ENCODE measurements at regions not wholly inside any gene's neighbourhood (a gene's known extent, or its start where the extent isn't known, plus 50 kb on each side); places are given as distances from the start of the nearest gene placed in this dataset.

DNA sequence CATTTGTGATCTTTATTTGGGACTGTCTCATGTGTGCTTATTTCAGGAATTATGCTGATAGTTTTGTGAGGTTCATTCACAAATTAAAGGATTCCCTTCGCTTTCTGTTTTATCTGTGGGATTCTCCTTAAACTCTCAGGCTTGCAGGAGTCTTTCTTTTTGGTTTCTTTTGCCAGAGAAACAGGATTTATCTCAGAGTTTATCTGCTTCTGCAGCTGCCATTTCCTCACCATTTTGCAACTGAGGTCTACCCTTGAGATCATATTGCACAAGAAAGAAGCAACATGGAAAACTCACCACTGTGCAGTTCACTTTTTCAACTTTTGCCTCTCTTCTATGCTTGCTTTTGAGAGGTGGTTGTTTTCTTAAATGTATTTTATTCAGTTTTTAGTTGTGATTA, 201.0 kb downstream of the PRL start:
- H3K27ac Mint-ChIP-seq = no peak overlapping the region
- H3K9me3 Mint-ChIP-seq = peaks cover 0 to 3% (median 0%) of the 10 kb centered on the region in 8 donors
- CTCF ChIA-PET (ENCODE audit: partially characterized antibody) = interaction anchor here (0.9 kb wide), 1 partner anchor 9 kb away, joined by 3 read pairs; no protein-coding TSS in a partner anchor
- Histone ChIP-seq H3K27ac (ENCODE audit: low read depth, low read length) (no peak overlapping the region), H3K9me3 (ENCODE audit: control insufficient read depth in 1 of 2, low read length in 2 of 2) (no peaks in the 10 kb centered on the region), H3K4me1 (ENCODE audit: insufficient read depth, low read length) (no peaks in the 10 kb centered on the region), H3K36me3 (ENCODE audit: insufficient read depth, low read length) (no peaks in the 10 kb centered on the region), H3K27me3 (ENCODE audit: insufficient read depth, low read length) (no peaks in the 10 kb centered on the region), H3K4me3 (ENCODE audit: low read length in 2 of 2) (no peak overlapping the region)
- POLR2A ChIA-PET (ENCODE audit: partially characterized antibody) = no interaction called here
- intact Hi-C loops (cut with micrococcal nuclease) = no loop called here
- H3K4me1 Mint-ChIP-seq = no peaks in the 10 kb centered on the region
- no peak for DNase-seq
- no peaks in the 10 kb centered on the region for H3K27me3 Mint-ChIP-seq
- no peaks in the 10 kb centered on the region for H3K36me3 Mint-ChIP-seq
- H3K4me3 Mint-ChIP-seq = no peak overlapping the region

DNA sequence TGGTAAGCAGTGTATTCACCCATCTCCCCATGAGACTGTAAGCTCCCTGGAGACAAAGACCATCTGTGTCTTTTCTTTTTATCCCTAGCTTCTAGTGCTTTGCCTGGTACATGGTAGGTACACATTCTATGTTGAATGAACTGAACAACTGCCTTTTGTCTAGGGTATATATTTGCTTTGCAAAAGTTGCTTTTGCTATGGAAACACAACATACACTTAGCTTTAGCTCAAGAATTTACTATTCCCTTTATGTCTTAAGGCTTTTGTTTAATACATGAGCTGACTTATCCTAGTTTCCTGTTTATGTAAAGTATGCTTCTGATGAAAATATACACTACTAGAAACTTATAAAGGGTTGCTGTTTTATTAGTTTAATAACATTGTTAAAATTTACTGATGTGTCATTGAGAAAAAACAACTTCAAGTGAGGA, 198.2 kb downstream of the PRL start:
- Mint-ChIP-seq H3K4me3 (no peak overlapping the region), H3K27ac (no peak overlapping the region), H3K4me1 (no peaks in the 10 kb centered on the region), H3K27me3 (no peaks in the 10 kb centered on the region), H3K36me3 (no peaks in the 10 kb centered on the region), H3K9me3 (peaks cover 0 to 3% (median 0%) of the 10 kb centered on the region in 8 donors)
- Histone ChIP-seq H3K4me1 (ENCODE audit: insufficient read depth, low read length) (no peaks in the 10 kb centered on the region), H3K9me3 (ENCODE audit: control insufficient read depth in 1 of 2, low read length in 2 of 2) (no peaks in the 10 kb centered on the region), H3K27ac (ENCODE audit: low read depth, low read length) (no peak overlapping the region), H3K4me3 (ENCODE audit: low read length in 2 of 2) (no peak overlapping the region), H3K36me3 (ENCODE audit: insufficient read depth, low read length) (no peaks in the 10 kb centered on the region), H3K27me3 (ENCODE audit: insufficient read depth, low read length) (no peaks in the 10 kb centered on the region)
- intact Hi-C loops (cut with micrococcal nuclease) = no loop called here
- ChIA-PET POLR2A (ENCODE audit: partially characterized antibody) (no interaction called here), CTCF (ENCODE audit: partially characterized antibody) (no interaction called here)
- DNase-seq = no peak

DNA sequence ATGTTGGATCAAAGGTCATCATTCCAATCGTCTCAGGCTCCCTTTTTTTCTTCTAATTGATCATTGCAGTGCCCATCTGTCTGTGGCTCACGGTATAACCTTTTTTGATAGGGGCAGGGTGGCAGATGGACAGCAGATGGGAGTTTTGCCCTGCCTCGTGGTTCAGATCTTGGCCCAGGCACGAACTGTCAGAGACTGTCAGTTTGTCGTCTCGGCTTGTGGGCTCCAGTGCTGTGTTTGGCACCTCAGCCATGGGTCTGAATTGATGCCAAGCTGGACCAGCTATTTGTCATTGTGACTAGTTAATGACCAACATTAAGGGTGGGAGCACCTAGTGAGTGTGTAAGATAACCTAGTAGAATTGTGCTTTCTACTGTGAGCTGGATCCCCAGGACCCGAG, 197.6 kb downstream of the PRL start:
- Histone ChIP-seq H3K27ac (ENCODE audit: low read depth, low read length) (no peak overlapping the region), H3K4me3 (ENCODE audit: low read length in 2 of 2) (no peak overlapping the region), H3K4me1 (ENCODE audit: insufficient read depth, low read length) (no peaks in the 10 kb centered on the region), H3K9me3 (ENCODE audit: control insufficient read depth in 1 of 2, low read length in 2 of 2) (no peaks in the 10 kb centered on the region), H3K27me3 (ENCODE audit: insufficient read depth, low read length) (no peaks in the 10 kb centered on the region), H3K36me3 (ENCODE audit: insufficient read depth, low read length) (no peaks in the 10 kb centered on the region)
- Mint-ChIP-seq H3K9me3 (peaks cover 0 to 3% (median 0%) of the 10 kb centered on the region in 8 donors), H3K4me1 (no peaks in the 10 kb centered on the region), H3K4me3 (no peak overlapping the region), H3K27me3 (no peaks in the 10 kb centered on the region), H3K27ac (no peak overlapping the region), H3K36me3 (no peaks in the 10 kb centered on the region)
- POLR2A ChIA-PET (ENCODE audit: partially characterized antibody) = no interaction called here
- intact Hi-C loops (cut with micrococcal nuclease) = no loop called here
- CTCF ChIA-PET (ENCODE audit: partially characterized antibody) = no interaction called here
- no peak for DNase-seq

DNA sequence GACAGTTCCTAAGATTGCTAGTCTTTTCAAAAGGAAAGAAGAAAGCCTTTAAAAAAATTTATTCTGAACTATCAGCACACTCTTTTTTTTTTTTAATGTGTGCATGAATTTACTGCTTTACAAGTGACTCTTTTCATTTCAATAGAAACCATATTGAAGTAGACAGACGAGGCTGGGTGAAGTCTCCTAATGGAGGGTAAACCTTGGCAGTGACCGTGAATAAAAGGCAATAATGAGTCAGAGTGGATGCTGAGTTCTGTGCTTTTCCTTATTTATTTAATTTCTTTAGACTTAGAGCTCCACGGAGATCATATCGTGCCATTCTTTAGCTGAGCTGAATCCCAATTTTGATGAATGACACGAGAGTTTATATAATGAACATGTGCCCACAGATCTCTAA, 196.9 kb downstream of the PRL start:
- no peak for DNase-seq
- Histone ChIP-seq H3K4me3 (ENCODE audit: low read length in 2 of 2) (no peak overlapping the region), H3K9me3 (ENCODE audit: control insufficient read depth in 1 of 2, low read length in 2 of 2) (no peaks in the 10 kb centered on the region), H3K4me1 (ENCODE audit: insufficient read depth, low read length) (no peaks in the 10 kb centered on the region), H3K27me3 (ENCODE audit: insufficient read depth, low read length) (no peaks in the 10 kb centered on the region), H3K27ac (ENCODE audit: low read depth, low read length) (no peak overlapping the region), H3K36me3 (ENCODE audit: insufficient read depth, low read length) (no peaks in the 10 kb centered on the region)
- Mint-ChIP-seq H3K36me3 (no peaks in the 10 kb centered on the region), H3K4me3 (no peak overlapping the region), H3K27me3 (no peaks in the 10 kb centered on the region), H3K4me1 (no peaks in the 10 kb centered on the region), H3K9me3 (peaks cover 0 to 3% (median 0%) of the 10 kb centered on the region in 8 donors), H3K27ac (no peak overlapping the region)
- POLR2A ChIA-PET (ENCODE audit: partially characterized antibody) = no interaction called here
- CTCF ChIA-PET (ENCODE audit: partially characterized antibody) = no interaction called here
- intact Hi-C loops (cut with micrococcal nuclease) = no loop called here

DNA sequence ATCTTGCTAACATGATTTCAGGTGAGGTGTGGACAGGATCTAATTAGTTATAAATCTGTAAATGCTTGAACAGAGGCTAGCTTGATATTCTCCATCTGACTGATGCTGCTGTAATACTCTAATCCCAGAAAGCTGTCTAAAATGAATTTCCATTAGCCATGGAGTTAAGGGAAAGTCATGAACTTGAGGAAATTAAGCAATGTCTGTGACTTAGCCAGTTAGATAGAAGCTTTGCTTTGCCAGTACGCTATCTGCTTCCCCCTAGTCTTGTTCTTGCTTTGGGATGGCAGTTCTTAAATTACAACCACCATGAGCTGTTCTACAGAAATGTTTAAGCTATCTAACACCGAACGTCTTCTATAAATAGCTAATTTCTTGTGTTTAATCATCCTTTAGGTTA, 195.7 kb downstream of the PRL start:
- H3K9me3 Mint-ChIP-seq = peaks cover 0 to 3% (median 0%) of the 10 kb centered on the region in 8 donors
- H3K4me3 Mint-ChIP-seq = no peak overlapping the region
- ChIA-PET CTCF (ENCODE audit: partially characterized antibody) (no interaction called here), POLR2A (ENCODE audit: partially characterized antibody) (no interaction called here)
- Histone ChIP-seq H3K36me3 (ENCODE audit: insufficient read depth, low read length) (no peaks in the 10 kb centered on the region), H3K4me3 (ENCODE audit: low read length in 2 of 2) (no peak overlapping the region), H3K27me3 (ENCODE audit: insufficient read depth, low read length) (no peaks in the 10 kb centered on the region), H3K9me3 (ENCODE audit: control insufficient read depth in 1 of 2, low read length in 2 of 2) (no peaks in the 10 kb centered on the region), H3K4me1 (ENCODE audit: insufficient read depth, low read length) (no peaks in the 10 kb centered on the region), H3K27ac (ENCODE audit: low read depth, low read length) (no peak overlapping the region)
- H3K36me3 Mint-ChIP-seq = no peaks in the 10 kb centered on the region
- no peak for DNase-seq
- H3K4me1 Mint-ChIP-seq = no peaks in the 10 kb centered on the region
- H3K27ac Mint-ChIP-seq = no peak overlapping the region
- intact Hi-C loops (cut with micrococcal nuclease) = no loop called here
- H3K27me3 Mint-ChIP-seq = no peaks in the 10 kb centered on the region

DNA sequence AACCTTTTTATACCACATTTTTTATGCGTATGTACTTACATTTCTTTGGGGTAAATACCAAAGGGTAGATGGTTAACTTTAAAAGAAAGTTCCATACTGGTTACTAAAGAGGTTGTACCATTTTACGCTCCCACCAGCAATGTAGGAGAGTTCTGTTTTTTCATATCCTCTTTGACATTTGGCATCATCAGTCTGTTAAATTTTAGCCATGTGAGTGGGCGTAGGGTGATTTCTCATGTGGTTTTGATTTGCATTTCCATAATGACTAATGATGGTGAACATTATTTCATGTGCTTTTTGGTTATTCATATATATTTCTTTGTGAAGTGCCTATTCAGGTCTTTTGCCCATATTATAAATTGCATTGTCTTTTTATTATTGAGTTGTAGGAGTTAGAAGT, 194.2 kb downstream of the PRL start:
- no peaks in the 10 kb centered on the region for H3K27me3 Mint-ChIP-seq
- H3K4me1 ChIP-seq (ENCODE audit: insufficient read depth, low read length) = no peaks in the 10 kb centered on the region
- ChIA-PET POLR2A (ENCODE audit: partially characterized antibody) (no interaction called here), CTCF (ENCODE audit: partially characterized antibody) (no interaction called here)
- no peaks in the 10 kb centered on the region for H3K36me3 ChIP-seq (ENCODE audit: insufficient read depth, low read length)
- no peaks in the 10 kb centered on the region for H3K27me3 ChIP-seq (ENCODE audit: insufficient read depth, low read length)
- no peak overlapping the region for H3K27ac ChIP-seq (ENCODE audit: low read depth, low read length)
- H3K4me3 Mint-ChIP-seq = no peak overlapping the region
- DNase-seq = no peak
- peaks cover 0 to 6% (median 0%) of the 10 kb centered on the region in 8 donors for H3K9me3 Mint-ChIP-seq
- no peak overlapping the region for H3K27ac Mint-ChIP-seq
- no peaks in the 10 kb centered on the region for H3K4me1 Mint-ChIP-seq
- no peak overlapping the region for H3K4me3 ChIP-seq (ENCODE audit: low read length in 2 of 2)
- H3K36me3 Mint-ChIP-seq = no peaks in the 10 kb centered on the region
- intact Hi-C loops (cut with micrococcal nuclease) = no loop called here
- no peaks in the 10 kb centered on the region for H3K9me3 ChIP-seq (ENCODE audit: control insufficient read depth in 1 of 2, low read length in 2 of 2)

DNA sequence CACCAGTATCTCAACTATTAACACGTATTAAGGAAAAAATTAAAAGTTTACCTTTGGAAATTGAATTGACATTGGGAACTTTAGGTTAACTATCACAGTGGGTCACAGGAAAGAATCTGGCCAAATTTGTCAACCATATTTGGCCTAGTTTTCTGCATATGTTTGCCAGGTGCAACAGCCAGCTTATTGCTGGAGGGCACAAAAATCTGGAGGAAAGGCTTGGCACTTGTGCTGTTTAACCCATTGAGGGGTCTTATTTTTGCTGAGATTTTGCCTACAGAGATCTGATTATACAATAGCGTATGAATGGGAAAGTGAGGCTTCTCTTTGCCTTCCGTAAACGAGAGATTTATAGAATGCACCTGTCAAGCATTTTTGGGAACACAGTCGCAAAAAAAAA, 190.4 kb downstream of the PRL start:
- H3K4me1 ChIP-seq (ENCODE audit: insufficient read depth, low read length) = no peaks in the 10 kb centered on the region
- H3K9me3 ChIP-seq (ENCODE audit: control insufficient read depth in 1 of 2, low read length in 2 of 2) = no peaks in the 10 kb centered on the region
- no peaks in the 10 kb centered on the region for H3K36me3 ChIP-seq (ENCODE audit: insufficient read depth, low read length)
- Mint-ChIP-seq H3K4me1 (no peaks in the 10 kb centered on the region), H3K27me3 (no peaks in the 10 kb centered on the region), H3K9me3 (peaks cover 0 to 6% (median 2%) of the 10 kb centered on the region in 8 donors), H3K27ac (no peak overlapping the region), H3K36me3 (no peaks in the 10 kb centered on the region), H3K4me3 (no peak overlapping the region)
- ChIA-PET CTCF (ENCODE audit: partially characterized antibody) (no interaction called here), POLR2A (ENCODE audit: partially characterized antibody) (no interaction called here)
- H3K27me3 ChIP-seq (ENCODE audit: insufficient read depth, low read length) = no peaks in the 10 kb centered on the region
- H3K27ac ChIP-seq (ENCODE audit: low read depth, low read length) = no peak overlapping the region
- intact Hi-C loops (cut with micrococcal nuclease) = no loop called here
- DNase-seq = no peak
- no peak overlapping the region for H3K4me3 ChIP-seq (ENCODE audit: low read length in 2 of 2)

DNA sequence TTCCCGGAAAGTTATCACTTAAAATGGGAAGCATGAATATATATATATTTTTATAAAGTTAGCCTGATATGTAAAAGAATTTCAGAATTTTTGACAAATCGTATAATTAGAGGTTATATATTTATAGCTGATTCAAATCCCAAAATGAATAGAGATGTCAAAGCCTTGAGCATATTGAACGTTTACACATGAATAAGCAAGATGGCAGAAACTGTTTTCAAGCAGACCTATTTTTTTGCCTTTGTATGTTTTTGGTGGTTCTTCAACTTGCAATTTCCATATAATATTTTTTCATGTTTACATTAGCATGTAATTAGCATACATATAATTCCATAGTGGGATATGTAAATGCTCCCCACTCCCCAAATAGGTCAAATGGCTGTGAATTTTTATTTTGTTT, 189.9 kb downstream of the PRL start:
- no peaks in the 10 kb centered on the region for H3K36me3 ChIP-seq (ENCODE audit: insufficient read depth, low read length)
- no peak overlapping the region for H3K27ac Mint-ChIP-seq
- H3K9me3 ChIP-seq (ENCODE audit: control insufficient read depth in 1 of 2, low read length in 2 of 2) = no peaks in the 10 kb centered on the region
- H3K27me3 ChIP-seq (ENCODE audit: insufficient read depth, low read length) = no peaks in the 10 kb centered on the region
- H3K27me3 Mint-ChIP-seq = no peaks in the 10 kb centered on the region
- H3K4me1 Mint-ChIP-seq = no peaks in the 10 kb centered on the region
- CTCF ChIA-PET (ENCODE audit: partially characterized antibody) = no interaction called here
- H3K4me3 Mint-ChIP-seq = no peak overlapping the region
- H3K27ac ChIP-seq (ENCODE audit: low read depth, low read length) = no peak overlapping the region
- H3K4me1 ChIP-seq (ENCODE audit: insufficient read depth, low read length) = no peaks in the 10 kb centered on the region
- no peak for DNase-seq
- H3K36me3 Mint-ChIP-seq = no peaks in the 10 kb centered on the region
- no peak overlapping the region for H3K4me3 ChIP-seq (ENCODE audit: low read length in 2 of 2)
- peaks cover 0 to 6% (median 2%) of the 10 kb centered on the region in 8 donors for H3K9me3 Mint-ChIP-seq
- POLR2A ChIA-PET (ENCODE audit: partially characterized antibody) = no interaction called here
- intact Hi-C loops (cut with micrococcal nuclease) = no loop called here
